Nephron progenitor cell (in vitro differentiated cells): ENCODE measurements at regions not wholly inside any gene's neighbourhood (a gene's known extent, or its start where the extent isn't known, plus 50 kb on each side); places are given as distances from the start of the nearest gene placed in this dataset.

Experiments
- DNase-seq: peaks from one replicate; pipeline ENCODE4 v3.0.0; 2021
- H3K27ac Mint-ChIP-seq: 2 replicates; pipeline ENCODE4 v1.8.0; 2021; ENCODE audit warnings: mild to moderate bottlenecking, moderate library complexity, mixed read lengths
- H3K27me3 Mint-ChIP-seq: 2 replicates; pipeline ENCODE4 v1.8.0; 2021; ENCODE audit warnings: mild to moderate bottlenecking, low read depth, mixed read lengths; ENCODE audit not compliant: poor library complexity
- H3K36me3 Mint-ChIP-seq: 2 replicates; pipeline ENCODE4 v1.8.0; 2021; ENCODE audit warnings: low read depth, mixed read lengths
- H3K4me1 Mint-ChIP-seq: 2 replicates; pipeline ENCODE4 v1.8.0; 2021; ENCODE audit warnings: mixed read lengths
- H3K4me3 Mint-ChIP-seq: 2 replicates; pipeline ENCODE4 v1.8.0; 2021; ENCODE audit warnings: mild to moderate bottlenecking, moderate library complexity, mixed read lengths
- H3K9me3 Mint-ChIP-seq: 2 replicates; pipeline ENCODE4 v1.8.0; 2021; ENCODE audit warnings: mild to moderate bottlenecking, moderate library complexity, mixed read lengths
- TF ChIP-seq, protein P1 (sequence below): fragments of 200-600 bp; sonication (generic); IDR thresholded peaks from 2 replicates; pipeline ENCODE4 v1.5.0; 2021; ENCODE audit warnings: antibody characterized with exemption

DNA sequence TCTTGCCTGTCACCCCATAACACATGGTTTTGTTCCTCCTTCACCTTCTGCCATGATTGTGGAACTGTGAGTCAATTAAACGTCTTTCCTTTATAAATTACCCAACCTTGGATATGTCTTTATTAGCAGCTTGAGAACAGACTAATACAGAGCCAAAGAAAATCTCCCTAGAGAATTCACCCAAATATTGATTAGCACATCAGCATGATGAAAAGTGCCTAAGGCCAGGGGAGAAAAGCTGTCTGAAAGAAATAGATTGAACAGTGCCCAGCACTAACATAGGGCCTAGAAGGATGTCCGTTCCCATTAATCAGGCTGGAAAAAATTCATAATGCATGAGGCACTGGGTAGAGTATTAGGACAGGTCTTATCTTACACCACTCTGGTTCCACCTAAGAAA lies 111.9 kb upstream of the CALN1 start:
- Mint-ChIP-seq H3K27ac (no peak overlapping the region), H3K36me3 (no peaks in the 10 kb centered on the region), H3K4me1 (no peaks in the 10 kb centered on the region), H3K27me3 (no peaks in the 10 kb centered on the region), H3K9me3 (peaks cover 11% of the 10 kb centered on the region), H3K4me3 (no peak overlapping the region)
- DNase-seq, result no peak
- TF ChIP-seq, protein P1, sequence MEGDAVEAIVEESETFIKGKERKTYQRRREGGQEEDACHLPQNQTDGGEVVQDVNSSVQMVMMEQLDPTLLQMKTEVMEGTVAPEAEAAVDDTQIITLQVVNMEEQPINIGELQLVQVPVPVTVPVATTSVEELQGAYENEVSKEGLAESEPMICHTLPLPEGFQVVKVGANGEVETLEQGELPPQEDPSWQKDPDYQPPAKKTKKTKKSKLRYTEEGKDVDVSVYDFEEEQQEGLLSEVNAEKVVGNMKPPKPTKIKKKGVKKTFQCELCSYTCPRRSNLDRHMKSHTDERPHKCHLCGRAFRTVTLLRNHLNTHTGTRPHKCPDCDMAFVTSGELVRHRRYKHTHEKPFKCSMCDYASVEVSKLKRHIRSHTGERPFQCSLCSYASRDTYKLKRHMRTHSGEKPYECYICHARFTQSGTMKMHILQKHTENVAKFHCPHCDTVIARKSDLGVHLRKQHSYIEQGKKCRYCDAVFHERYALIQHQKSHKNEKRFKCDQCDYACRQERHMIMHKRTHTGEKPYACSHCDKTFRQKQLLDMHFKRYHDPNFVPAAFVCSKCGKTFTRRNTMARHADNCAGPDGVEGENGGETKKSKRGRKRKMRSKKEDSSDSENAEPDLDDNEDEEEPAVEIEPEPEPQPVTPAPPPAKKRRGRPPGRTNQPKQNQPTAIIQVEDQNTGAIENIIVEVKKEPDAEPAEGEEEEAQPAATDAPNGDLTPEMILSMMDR, result no peak

DNA sequence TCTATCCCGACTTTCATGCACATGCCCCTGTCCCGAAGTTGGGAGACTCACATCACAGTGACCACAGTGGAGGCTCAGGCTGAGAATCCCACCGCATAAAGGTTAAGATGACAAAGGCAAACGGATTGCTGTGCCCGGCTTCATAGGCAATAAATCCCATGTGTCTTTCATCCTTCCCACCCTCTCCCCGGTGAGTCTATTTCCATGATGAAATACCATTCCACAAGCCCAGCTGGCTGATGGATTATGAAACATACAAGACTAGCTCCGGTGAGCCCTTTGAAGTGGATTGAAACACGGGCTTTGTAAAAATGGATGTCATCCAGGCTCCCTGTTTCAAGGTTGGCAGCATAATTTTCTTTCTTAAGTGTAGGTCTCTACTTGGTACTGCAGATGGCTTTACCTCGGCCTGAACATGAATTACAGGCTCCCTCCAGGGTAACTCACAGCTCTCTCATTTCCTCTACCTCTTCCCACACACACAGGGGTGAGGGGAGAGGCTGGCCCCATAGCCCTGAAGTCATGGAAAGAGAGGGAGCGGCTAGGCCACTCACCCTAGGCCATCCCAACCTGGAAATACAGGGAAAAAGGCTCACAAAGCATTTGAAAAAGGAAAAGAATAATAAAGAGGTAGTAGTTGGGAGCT lies 92.0 kb upstream of the CALN1 start:
- Mint-ChIP-seq H3K4me3 (no peak overlapping the region), H3K36me3 (no peaks in the 10 kb centered on the region), H3K27me3 (no peaks in the 10 kb centered on the region), H3K27ac (peak overlapping the region; percentile 58), H3K9me3 (no peaks in the 10 kb centered on the region), H3K4me1 (peaks cover 12% of the 10 kb centered on the region)
- TF ChIP-seq, protein P1, result no peak
- DNase-seq, result no peak

DNA sequence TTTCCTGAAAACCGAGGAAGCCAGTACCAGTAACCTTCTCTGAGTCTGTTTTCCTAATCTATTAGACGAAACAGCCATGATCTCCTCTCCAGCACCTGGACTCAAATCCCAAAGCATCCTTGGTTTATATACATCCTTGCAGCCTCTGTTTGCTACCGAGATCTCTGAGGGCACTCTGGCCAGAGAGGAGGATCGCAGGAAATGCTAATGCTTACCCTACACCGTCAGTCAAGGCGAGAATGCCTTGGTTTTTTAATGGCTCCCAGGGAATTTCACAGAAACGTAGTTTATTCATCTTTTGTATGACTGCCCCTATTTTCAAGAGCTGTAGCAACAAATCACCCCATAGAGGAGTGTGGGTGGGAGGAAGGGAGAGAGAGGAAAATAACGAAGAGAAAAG lies 91.5 kb upstream of the CALN1 start:
- no peak for DNase-seq
- peak overlapping the region; percentile 58 for H3K27ac Mint-ChIP-seq
- H3K4me1 Mint-ChIP-seq, result peaks cover 12% of the 10 kb centered on the region
- H3K4me3 Mint-ChIP-seq, result no peak overlapping the region
- TF ChIP-seq, protein P1, result no peak
- H3K36me3 Mint-ChIP-seq, result no peaks in the 10 kb centered on the region
- no peaks in the 10 kb centered on the region for H3K27me3 Mint-ChIP-seq
- H3K9me3 Mint-ChIP-seq, result no peaks in the 10 kb centered on the region

DNA sequence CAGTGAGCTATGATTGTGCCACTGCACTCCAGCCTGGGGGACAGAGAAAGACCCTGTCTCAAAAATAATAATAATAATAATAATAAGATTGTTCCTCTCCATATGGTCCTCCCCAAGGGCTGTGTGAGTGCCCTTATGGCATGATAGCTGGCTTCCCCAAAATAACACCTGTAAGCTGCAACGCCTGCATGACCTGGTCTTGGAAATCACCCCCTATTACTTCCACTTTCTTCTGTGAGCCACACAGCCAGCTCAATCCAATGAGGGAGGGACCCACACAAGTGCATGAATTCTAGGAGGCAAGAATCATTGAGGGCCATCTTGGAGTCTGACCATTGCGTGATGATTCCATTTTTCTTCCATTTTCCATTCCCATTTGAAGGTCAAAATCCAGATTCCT lies 82.7 kb upstream of the CALN1 start:
- Mint-ChIP-seq H3K27me3 (peaks cover 9% of the 10 kb centered on the region), H3K36me3 (peaks cover 12% of the 10 kb centered on the region), H3K4me1 (no peaks in the 10 kb centered on the region), H3K27ac (no peak overlapping the region), H3K9me3 (peaks cover 35% of the 10 kb centered on the region), H3K4me3 (no peak overlapping the region)
- no peak for DNase-seq
- TF ChIP-seq, protein P1, result no peak

DNA sequence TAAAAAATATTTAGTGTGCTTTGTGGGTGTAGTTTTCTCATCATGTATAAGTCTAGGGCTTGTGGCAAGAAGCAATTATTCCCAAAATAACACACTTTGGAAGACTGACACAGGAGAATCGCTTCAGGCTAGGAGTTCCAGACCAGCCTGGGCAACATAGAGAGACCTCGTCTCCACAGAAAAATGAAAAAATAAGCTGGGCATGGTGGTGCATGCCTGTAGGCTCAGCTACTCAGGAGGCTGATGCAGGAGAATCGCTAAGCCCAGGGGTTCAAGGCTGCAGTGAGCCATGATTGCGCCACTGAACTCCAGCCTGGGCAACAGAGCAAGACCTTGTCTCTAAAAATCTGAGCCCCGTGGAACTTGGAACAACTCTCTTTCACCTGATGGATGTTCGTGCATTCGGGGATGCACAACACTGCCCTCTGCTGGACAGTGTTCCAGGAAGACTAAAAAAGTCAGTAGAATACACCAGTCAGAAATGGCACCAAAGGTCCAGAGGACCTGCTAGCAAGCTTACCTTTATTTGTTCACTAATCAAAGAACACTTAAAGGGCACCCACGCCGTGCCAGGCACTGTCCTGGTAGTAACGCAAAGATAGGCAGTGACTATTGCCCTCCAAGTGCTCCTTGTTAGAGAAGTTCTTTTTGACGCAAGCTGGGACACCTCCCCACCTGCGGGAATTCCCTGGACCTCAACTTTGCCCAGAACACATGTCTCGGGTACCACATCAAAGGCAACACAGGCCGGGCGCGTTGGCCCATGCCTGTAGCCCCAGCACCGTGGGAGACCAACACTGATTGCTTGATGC lies 81.9 kb upstream of the CALN1 start:
- peak; percentile 85 for DNase-seq
- H3K36me3 Mint-ChIP-seq, result peaks cover 12% of the 10 kb centered on the region
- no peak overlapping the region for H3K27ac Mint-ChIP-seq
- H3K27me3 Mint-ChIP-seq, result peaks cover 9% of the 10 kb centered on the region
- TF ChIP-seq, protein P1, result peak; percentile 83
- no peaks in the 10 kb centered on the region for H3K4me1 Mint-ChIP-seq
- H3K9me3 Mint-ChIP-seq, result peaks cover 35% of the 10 kb centered on the region
- H3K4me3 Mint-ChIP-seq, result no peak overlapping the region
